ENCODE measurements at regions not wholly inside any gene's neighbourhood (a gene's known extent, or its start where the extent isn't known, plus 50 kb on each side); places are given as distances from the start of the nearest gene placed in this dataset.
A peak's percentile ranks its signal among the peaks of the same experiment; 100 is the strongest.
"Not testable (repeated sequence)": the region's sequence is repeated elsewhere in the genome, so short reads cannot be mapped to it uniquely, and the experiment has no call there.

GRCh38 chr9:75265525-75265972 lies 177.2 kb downstream of the OSTF1 start:
- no peaks in the 10 kb centered on the region for H3K36me3 ChIP-seq
- intact Hi-C loops (cut with DNase I): no loop called here
- WGBS (ENCODE audit: insufficient coverage, low coverage, low lambda C conversion rate, missing lambda C conversion rate): 28% methylated on average over 3 of the region's 3 CpGs

GRCh38 chr9:75269197-75269596 lies 180.9 kb downstream of the OSTF1 start:
- Histone ChIP-seq H3K27me3 (no peaks in the 10 kb centered on the region), H3K9me3 (no peaks in the 10 kb centered on the region), H3K36me3 (no peaks in the 10 kb centered on the region), H3K27ac (no peak overlapping the region), H3K4me3 (no peak overlapping the region), H3K4me1 (peaks cover 0 to 16% (median 6%) of the 10 kb centered on the region in 4 donors)
- intact Hi-C loops (cut with DNase I): no loop called here
- DNase-seq (no peak), ATAC-seq (no peak)
- WGBS (ENCODE audit: insufficient coverage, low coverage, low lambda C conversion rate, missing lambda C conversion rate): 96% methylated on average over 5 of the region's 5 CpGs
- TF ChIP-seq POLR2A (IDR thresholded peaks at IDR 0.05): no peak
- TF ChIP-seq, protein P1, sequence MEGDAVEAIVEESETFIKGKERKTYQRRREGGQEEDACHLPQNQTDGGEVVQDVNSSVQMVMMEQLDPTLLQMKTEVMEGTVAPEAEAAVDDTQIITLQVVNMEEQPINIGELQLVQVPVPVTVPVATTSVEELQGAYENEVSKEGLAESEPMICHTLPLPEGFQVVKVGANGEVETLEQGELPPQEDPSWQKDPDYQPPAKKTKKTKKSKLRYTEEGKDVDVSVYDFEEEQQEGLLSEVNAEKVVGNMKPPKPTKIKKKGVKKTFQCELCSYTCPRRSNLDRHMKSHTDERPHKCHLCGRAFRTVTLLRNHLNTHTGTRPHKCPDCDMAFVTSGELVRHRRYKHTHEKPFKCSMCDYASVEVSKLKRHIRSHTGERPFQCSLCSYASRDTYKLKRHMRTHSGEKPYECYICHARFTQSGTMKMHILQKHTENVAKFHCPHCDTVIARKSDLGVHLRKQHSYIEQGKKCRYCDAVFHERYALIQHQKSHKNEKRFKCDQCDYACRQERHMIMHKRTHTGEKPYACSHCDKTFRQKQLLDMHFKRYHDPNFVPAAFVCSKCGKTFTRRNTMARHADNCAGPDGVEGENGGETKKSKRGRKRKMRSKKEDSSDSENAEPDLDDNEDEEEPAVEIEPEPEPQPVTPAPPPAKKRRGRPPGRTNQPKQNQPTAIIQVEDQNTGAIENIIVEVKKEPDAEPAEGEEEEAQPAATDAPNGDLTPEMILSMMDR (IDR thresholded peaks at IDR 0.05): no peak

More at GRCh38 chr9:75265525-75265972, 177.2 kb downstream of the OSTF1 start:
- Histone ChIP-seq H3K27me3 (no peaks in the 10 kb centered on the region), H3K4me1 (peaks cover 0 to 12% (median 6%) of the 10 kb centered on the region in 4 donors), H3K27ac (no peak overlapping the region), H3K4me3 (no peak overlapping the region), H3K9me3 (no peaks in the 10 kb centered on the region)
- DNase-seq: peak in 1 of 3 donors; percentile 59
- TF ChIP-seq, protein P1 (IDR thresholded peaks at IDR 0.05): peak; percentile 89 to 96 (median 92)
- TF ChIP-seq POLR2A (IDR thresholded peaks at IDR 0.05): no peak
- ATAC-seq: peak; percentile 74 to 80 (median 80)

DNA sequence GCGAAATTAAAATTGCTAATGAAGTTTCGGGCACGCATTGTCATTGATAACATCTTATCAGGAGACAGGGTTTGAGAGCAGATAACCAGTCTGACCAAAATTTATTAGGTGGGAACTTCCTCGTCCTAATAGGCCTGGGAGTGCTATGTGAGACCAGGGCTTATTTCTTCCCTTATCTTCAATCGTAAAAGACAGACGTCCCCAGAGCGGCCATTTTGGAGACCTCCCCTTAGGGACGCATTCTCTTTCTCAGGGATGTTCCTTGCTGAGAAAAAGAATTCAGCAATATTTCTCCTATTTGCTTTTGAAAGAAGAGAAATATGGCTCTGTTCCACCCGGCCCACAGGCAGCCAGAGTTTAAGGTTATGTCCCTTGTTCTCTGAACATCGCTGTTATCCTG lies 184.7 kb downstream of the OSTF1 start:
- peaks cover 0 to 28% (median 6%) of the 10 kb centered on the region in 4 donors for H3K4me1 ChIP-seq
- H3K9me3 ChIP-seq; ATAC-seq; H3K4me3 ChIP-seq; DNase-seq; H3K27ac ChIP-seq; H3K27me3 ChIP-seq; intact Hi-C loops (cut with DNase I); H3K36me3 ChIP-seq: not testable (repeated sequence)
- WGBS (ENCODE audit: insufficient coverage, low coverage, low lambda C conversion rate, missing lambda C conversion rate): 92% methylated on average over 8 of the region's 10 CpGs

GRCh38 chr9:75274781-75275180 lies 186.5 kb downstream of the OSTF1 start:
- intact Hi-C loops (cut with DNase I): no loop called here
- TF ChIP-seq POLR2A (IDR thresholded peaks at IDR 0.05): no peak
- TF ChIP-seq, protein P1 (IDR thresholded peaks at IDR 0.05): no peak

GRCh38 chr9:75282047-75282446 lies 193.7 kb downstream of the OSTF1 start:
- Histone ChIP-seq H3K4me1 (no peaks in the 10 kb centered on the region), H3K9me3 (no peaks in the 10 kb centered on the region), H3K27ac (no peak overlapping the region), H3K27me3 (no peaks in the 10 kb centered on the region), H3K4me3 (no peak overlapping the region), H3K36me3 (no peaks in the 10 kb centered on the region)
- intact Hi-C loops (cut with DNase I): no loop called here
- ATAC-seq: no peak
- no peak for TF ChIP-seq POLR2A (IDR thresholded peaks at IDR 0.05)
- WGBS (ENCODE audit: insufficient coverage, low coverage, low lambda C conversion rate, missing lambda C conversion rate): 91% methylated on average over 1 of the region's 1 CpG
- no peak for DNase-seq

More at GRCh38 chr9:75274781-75275180, 186.5 kb downstream of the OSTF1 start:
- H3K27me3 ChIP-seq: no peaks in the 10 kb centered on the region
- no peak overlapping the region for H3K4me3 ChIP-seq
- H3K36me3 ChIP-seq: no peaks in the 10 kb centered on the region
- ATAC-seq (peak; percentile 93 to 98 (median 96)), DNase-seq (no peak)
- peaks cover 0 to 20% (median 3%) of the 10 kb centered on the region in 4 donors for H3K4me1 ChIP-seq
- peak overlapping the region in 2 of 3 donors; percentile 54 for H3K27ac ChIP-seq
- H3K9me3 ChIP-seq: no peaks in the 10 kb centered on the region

GRCh38 chr9:75289332-75289731 lies 201.0 kb downstream of the OSTF1 start:
- no peak overlapping the region for H3K27ac ChIP-seq
- no peak for DNase-seq
- ATAC-seq: no peak
- no peaks in the 10 kb centered on the region for H3K36me3 ChIP-seq
- no peak overlapping the region for H3K4me3 ChIP-seq
- TF ChIP-seq, protein P1 (IDR thresholded peaks at IDR 0.05): no peak
- TF ChIP-seq POLR2A (IDR thresholded peaks at IDR 0.05): no peak
- H3K9me3 ChIP-seq: no peaks in the 10 kb centered on the region
- no peaks in the 10 kb centered on the region for H3K4me1 ChIP-seq
- no peaks in the 10 kb centered on the region for H3K27me3 ChIP-seq
- intact Hi-C loops (cut with DNase I): no loop called here
